GM21423 (cell line): ENCODE measurements at regions not wholly inside any gene's neighbourhood (a gene's known extent, or its start where the extent isn't known, plus 50 kb on each side); places are given as distances from the start of the nearest gene placed in this dataset.

Experiments used
- ATAC-seq: cut with Tn5 transposase; IDR thresholded peaks from one replicate; pipeline ENCODE4 v1.9.1; 2021; ENCODE audit warnings: mild to moderate bottlenecking, moderate library complexity; ENCODE audit not compliant: unreplicated experiment

DNA sequence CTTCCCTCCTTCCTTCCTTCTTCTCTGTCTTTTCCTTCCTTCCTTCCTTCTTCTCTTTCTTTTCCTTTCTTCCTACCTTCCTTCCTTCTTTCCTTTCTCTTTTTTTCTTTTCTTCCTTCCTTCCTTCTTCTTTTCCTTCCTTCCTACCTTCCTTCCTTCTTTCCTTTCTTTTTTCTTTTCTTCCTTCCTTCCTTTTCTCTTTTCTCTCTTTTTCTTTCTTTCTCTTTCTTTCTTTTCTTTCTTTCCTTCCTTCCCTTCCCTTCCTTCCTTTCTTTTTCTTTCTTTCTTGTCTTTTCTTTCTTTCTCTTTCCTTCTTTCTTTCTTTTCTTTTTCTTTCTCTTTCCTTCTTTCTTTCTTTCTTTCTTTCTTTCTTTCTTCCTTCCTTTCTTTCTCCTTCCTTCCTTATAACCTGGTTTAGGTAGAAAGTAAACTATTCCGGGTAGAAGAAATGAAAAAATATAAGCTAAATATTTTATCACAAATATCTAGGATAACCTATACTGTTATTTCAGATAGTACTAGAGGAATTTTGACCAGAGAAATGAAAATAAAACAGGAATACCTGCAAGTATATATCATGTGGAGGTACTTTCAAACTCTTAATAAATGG lies 1741.8 kb upstream of the CDH9 start:
- ATAC-seq = no peak

DNA sequence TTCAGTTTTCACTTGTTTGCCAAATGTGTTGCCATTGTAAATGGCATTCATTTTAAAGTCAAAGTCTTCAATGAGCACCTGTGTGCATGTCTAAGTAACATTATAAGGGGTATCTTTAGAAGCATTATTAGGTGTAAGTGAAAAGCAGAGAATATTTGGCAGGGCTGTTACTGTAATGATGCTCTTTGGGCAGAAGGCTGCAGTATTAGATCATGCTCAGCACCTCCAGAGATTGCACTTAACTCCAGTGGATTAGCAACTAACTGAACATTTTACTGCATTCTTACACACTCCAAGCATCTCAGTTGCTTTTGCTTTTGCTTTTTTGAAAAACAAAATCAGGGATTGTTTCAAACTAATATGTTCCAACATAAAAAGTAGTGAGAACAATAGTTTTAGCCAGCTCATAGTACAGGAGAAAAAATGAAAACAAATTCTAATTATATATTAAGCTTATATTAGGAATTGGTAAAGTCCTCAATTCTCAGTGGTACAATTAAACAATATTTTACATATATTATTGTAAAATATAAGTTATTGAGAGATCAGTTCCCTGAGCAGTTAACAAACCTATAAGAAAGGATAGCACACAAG lies 1740.9 kb upstream of the CDH9 start:
- no peak for ATAC-seq

DNA sequence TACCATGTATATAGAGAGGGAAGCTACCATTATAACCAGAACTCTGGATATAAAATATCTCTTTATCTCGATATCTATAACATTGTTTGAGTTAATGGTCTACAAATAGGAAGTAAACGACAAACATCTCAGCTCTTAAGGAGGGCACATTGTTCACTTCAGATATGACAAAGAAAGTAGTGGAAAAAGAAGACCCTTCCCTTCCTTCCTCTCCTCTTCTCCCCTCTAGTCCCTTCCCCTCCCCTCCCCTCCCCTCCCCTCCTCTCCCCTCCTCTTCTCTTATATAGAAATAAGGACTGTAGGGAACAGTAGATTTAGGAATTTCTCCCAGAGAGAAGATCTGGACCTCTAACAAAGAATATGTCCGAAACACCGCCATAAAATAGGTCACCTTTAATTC lies 1731.9 kb upstream of the CDH9 start:
- ATAC-seq = no peak

DNA sequence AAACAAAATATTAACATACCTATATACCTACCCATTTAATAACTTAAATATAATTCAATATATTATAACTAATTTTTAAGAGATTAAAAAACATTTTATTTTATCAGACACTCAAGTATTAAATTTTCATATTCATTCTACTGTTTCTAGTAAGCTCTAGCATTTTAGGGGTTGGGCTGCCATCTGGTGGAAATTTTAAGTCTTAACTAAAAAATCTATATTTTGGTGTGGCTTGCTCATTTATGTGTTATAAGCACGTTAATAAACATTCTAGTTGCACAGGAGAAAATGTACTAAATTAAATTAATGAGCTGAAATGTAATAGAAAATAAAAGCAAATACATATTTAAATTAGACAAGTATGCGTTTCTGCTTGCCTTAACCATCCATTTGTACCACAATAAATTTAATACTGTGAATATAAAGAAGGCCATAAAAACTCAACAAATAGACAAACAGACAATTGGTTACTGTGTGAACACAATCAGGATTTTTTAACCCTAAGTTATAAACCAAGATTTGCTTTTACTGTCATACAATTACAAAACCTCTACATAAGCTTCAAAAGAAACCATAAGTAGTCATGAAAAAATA lies 1728.3 kb upstream of the CDH9 start:
- ATAC-seq = no peak

DNA sequence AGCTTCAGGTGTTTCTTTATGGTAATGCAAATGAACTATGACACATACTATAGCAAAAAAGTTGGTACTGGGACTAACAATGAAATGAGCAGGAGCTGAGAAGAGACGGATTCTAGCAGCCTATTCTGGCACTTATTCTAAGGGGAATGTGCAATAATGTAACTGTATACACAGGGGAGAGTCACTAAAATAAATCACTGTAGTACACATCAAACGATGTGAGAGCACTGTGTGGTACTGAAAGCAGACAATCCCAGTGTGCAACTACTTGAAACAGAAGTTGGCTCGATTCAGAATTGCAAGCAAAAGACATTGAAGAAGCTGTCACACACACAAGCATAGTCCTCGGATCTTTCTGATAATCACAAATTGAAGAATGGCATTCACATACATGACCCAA lies 1713.0 kb upstream of the CDH9 start:
- ATAC-seq = no peak

DNA sequence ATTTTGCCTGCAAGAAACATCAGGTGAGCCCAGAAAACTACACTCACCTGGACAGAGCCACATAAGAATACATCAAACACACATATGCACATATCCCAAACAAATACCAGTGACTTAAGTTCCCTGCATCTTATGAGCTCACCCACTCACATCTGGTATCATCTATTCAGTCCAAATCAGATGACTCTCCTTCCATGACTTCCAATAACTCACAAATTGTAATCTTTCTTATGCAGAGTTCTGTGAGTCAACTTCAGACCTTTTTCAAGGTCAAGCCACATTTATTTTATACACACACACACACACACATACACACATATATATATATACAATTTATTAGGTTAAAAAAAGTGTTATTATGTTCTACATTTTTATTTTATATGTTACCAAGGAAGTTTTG lies 1711.9 kb upstream of the CDH9 start:
- ATAC-seq = no peak

DNA sequence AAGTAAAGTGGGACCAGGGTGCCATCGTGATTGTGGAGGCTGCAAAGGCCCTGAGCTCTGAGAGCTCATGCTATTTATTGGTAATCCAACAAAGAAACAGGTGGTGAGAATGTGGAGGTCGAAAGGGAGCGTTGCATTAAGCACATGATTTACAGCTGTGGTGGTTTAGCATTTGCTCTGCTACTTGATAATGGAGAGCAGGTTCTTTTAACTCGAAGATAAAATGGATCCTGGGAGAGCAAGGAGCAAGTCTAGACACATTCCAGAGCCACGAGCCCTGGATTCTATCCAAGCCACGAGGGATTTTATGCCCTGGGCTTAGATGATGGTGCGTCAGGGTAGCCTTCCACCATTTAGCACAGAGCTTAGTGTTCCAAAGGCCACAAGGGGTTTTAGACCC lies 1710.1 kb upstream of the CDH9 start:
- no peak for ATAC-seq

DNA sequence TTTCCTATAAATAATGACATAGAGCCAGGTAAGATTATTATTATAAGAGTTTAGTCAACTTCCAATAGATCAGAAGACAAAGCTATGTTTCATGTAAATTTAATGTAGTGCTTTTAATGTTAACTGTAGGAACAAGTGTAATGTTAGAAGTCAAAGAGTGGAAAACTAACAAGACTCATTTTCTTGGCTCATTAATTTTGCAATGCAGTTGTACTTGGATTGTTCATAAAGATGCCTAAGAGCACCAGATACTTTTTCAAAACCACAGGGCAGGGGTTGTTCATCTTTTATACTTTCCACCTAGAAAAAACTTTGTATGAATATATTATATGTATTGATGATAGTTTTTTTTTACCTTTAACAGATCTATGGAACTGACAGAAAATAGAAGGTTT lies 1705.3 kb upstream of the CDH9 start:
- ATAC-seq = no peak

DNA sequence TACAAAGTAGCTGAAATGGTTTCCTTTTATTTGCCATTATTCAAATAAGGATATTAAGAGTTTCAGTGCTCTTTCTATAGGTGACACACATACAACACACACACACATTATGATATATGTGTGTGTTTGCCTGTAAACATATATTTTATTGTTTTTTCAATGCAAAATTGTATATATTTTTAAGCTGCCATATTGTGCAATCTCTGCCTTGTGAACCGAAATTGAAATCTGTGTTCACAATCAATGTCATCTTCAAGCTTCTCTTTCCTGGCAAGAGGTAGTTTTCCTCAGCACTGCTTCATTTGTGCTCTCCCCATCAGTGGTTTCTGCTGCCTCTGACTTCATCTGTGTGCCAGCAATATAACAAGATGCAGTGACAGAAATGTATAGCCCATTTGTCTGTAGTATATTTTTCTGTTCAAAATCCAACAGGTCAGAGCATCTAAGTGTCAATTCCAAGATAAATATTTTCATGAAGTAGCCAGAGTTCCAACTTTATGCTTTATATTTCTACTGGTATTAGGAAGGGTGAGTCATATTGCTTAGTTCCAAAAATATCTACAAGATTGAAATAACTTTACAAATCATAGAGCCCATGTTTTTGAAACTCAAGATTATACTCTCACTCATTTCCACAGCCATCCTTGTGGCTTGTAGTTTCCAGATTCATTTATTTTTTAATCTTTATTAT lies 1704.8 kb upstream of the CDH9 start:
- no peak for ATAC-seq

DNA sequence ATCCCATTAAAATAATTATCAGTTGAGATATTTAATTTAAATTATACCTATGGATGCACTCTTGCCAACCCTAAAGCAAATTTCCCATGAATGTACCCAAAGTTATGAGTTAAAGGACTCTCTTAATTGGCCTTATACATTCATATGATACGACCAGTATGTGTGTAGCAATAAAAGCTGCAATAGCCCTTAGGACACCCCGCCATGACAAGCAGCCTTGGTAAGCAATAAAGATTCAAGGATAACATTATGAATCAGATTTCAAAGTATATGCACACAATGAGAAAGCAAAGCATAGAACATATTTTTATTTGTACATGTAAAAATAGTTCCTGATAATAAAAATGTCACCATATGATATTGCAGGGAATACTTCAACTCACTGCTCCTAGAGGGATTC lies 1699.3 kb upstream of the CDH9 start:
- ATAC-seq = no peak

DNA sequence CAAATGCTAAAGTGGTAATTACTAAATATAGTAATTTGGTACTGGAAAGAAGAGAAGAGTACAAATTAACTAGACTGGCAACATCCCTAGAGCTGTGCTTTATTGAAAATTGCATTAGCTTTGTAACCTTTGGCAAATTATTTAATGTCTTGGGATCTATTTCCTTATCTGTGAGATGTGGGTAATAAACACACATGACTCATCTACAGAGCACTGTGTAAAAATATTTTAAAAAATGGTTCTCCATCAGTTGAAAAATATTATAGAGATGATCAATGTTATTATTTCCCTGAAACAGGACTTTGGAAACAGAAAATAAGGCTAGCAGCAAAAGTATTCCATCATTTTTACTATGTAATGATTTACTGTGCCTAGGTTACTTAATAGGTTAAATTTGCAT lies 1698.8 kb upstream of the CDH9 start:
- no peak for ATAC-seq

DNA sequence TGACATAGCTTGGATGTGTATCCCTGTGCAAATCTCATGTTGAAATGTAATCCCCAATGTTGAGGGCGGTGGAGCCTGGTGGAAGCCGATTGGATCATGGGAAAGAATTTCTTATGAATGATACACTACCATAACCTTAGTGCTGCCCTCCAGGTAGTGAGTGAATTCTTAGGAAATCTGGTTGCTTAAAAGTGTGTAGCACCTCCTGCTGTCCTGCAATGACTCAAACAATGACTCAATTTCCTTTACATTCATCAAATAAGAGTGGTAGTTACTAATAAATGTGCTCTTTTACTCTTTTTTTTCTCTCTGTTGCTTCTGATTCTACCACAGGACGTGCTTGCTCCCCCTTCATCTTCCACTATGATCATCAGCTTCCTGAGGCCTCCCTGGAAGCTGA lies 1696.0 kb upstream of the CDH9 start:
- ATAC-seq = no peak

DNA sequence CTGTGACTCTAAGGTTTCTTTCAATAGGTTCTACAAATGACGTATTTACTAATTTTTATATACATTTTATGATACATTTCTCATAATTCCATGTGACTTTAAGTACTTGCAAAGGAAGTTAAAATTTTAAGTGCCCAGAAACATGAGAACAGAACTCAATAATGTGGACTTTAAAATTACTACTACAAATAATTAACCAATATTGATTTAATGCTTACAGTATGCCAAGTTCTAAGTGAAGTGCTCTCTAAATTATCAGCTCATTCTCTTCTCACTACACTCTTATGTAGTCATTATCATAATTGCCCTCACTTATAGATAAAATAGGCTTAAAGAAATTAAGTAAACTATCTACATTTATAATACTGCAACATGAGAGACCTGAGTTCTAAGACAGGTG lies 1690.7 kb upstream of the CDH9 start:
- no peak for ATAC-seq

DNA sequence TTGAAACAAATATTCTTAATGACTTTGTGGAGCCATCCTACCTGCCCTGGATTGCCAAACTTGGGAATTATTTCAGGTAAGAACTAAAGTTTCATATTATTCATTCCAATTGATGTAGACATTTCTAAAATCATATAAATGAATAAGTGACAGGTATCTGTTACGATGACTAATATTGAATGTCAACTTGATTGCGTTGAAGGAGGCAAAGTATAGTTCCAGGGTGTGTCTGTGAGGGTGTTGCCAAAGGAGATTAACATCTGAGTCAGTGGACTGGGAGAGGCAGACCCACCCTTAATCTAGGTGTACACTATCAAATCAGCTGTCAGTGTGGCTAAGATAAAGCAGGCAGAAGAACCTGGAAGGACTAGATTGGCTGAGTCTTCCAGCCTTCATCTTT lies 1688.4 kb upstream of the CDH9 start:
- ATAC-seq = no peak

DNA sequence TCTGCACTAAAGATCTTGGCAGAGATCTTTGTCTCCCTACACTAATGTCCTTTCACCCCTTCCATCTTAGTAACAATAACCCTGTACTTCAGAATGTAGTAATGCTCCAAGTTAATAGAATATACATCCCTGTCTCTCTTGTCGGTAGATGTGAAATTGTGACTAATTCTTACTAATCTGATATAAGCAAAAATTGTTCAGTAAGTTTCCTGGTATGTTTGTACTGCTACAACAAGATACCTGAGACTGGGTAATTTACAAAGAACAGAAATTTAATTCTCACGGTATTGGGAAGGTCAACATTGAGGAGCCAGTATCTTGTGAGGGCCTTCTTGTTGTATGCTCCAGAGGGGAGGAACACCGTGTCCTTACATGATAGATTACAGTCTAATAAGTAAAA lies 1686.6 kb upstream of the CDH9 start:
- no peak for ATAC-seq

DNA sequence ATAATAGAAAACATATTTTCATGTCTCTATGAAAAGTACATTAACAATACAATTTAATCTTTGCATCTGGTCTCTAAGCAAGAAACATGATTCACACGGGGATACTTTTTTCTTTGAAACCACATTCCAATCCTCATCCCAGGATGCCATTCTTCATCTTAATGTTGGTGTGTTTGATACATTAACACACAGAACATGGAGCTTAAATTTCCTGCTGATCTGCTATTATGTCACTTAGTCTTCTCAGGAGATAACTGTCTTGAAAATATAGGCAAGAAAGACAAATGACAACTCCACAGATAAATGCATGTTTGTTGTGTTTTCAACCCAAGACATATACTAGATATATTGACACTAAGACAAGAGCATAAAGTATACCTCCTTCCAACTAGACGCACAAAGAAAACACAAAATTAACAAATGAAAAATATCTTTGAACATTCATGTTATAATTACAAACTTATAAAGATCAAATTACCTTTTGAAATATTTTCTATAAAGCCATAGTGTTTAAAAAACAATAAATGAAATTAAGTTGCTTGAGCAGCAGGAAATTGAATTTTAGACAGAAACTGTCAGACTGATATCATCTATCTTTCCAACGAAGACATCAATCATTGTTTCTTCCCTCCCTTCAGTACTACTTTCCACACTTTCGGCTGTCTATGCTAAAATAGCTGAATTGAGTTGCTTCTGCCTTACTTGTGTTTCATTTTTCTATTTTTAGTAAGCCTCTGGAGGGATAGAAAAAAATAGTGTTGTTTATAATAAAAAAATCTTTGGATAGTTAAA lies 1676.7 kb upstream of the CDH9 start:
- no peak for ATAC-seq

DNA sequence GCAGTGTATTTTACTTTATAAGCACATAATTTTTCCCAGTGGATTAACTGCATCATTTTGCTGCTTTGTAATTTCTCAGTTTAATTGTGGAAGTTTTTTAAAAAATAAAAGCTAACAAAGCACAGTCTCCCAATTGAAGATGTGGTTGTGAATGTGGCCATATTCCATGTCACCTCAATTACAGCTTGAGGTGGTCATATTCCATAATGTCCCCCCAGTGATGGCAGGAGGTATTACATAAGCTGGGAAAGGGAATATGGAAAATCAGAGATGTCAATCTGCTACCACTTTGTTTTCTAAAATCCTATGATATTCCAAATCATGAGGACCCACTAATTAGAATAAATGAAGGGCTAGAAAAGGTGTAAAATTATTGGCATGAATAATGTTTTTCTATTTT lies 1672.0 kb upstream of the CDH9 start:
- no peak for ATAC-seq

DNA sequence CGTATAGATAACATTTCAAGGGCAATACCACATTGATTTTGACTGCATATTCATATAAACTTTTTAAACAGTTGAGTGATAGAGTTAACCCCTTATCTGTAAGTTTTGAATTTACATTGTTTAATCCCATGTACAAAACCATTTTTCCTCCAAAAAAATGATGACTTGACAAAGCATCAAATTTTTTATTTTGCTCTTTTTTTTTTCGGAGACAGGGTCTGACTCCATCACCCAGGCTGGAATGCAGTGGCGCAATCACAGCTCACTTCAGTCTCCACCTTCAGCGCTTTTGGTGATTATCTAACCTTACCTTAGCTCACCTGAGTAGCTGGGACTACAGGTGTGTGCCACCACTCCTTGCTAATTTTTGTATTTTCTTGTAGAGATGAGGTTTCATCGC lies 1670.1 kb upstream of the CDH9 start:
- ATAC-seq = no peak

DNA sequence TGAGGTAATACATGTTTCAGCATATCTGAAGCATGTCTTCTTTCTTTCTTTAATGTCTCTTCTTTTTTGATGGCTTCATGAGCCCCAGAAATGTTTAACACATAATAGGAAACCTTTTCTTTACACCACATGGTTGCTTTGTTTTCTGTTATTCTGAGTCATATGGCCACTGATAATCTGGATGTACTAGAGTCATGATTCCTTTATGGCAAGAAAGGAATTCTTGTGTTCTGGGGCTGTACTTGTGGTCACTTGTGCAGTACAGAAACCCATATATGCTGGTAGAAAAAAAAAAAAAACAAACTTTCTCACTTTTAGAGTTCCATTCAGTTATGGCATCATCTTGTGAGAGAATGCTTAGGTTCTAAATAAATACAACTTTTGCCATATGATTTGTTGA lies 1669.3 kb upstream of the CDH9 start:
- no peak for ATAC-seq

DNA sequence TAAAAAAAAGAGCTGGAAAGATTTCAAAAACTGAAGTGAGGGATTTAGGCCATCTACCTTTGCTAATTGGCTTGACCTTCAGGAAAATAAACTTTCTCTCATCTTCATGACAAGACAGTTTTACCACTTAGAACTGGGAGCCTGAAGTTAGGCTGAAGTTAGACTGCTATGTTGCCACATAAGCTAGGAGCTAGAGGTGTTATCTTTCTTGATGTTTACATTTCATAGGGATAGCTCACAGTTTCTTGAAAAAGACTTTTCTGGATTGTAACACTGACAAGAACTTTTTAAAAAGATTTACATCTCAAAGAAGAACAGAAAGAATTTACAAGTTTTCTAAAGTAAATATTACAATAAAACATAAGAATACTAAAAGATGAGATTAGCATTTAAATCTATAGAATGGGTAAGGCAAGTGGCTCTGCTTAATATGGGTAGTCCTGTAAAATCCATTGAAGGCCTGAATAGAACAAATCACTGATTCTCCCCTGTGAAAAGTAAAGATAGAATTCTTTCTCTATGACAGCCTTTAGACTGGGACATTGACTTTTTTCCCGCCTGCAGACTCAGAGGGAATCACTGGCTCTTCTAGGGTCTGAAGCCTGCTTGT lies 1665.4 kb upstream of the CDH9 start:
- ATAC-seq = no peak

DNA sequence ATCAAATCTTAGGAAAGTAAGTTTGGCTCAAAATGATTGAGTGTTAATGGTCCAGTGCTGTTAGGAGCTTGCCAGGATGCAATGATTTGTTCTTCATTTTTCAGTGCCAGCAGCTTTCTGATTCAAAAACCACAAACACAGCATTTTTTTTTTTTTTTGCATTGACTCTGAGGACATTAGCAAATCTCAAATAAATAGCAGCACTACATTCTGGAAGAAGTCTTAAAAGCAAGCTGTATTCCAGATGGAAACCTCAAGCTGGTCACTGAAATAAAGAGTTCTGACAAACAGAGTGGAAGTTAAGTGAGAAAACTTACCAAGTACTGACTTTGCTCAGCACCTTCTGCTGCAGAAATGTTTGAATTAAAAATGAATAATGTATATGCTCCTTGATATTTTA lies 1653.1 kb upstream of the CDH9 start:
- ATAC-seq = no peak
